CD14-positive monocyte (primary cell): ENCODE measurements at regions not wholly inside any gene's neighbourhood (a gene's known extent, or its start where the extent isn't known, plus 50 kb on each side); places are given as distances from the start of the nearest gene placed in this dataset.

Source experiments
- DNase-seq, 3 donors: peaks; one replicate each; pipeline ENCODE4 v3.0.0-alpha.2; 2011 to 2022
- H2AFZ ChIP-seq: 2 replicates; pipeline ENCODE4 v1.6.0; 2012; ENCODE audit warnings: mild to moderate bottlenecking, low read depth, low read length, inconsistent platforms; ENCODE audit not compliant: insufficient read depth, poor library complexity, severe bottlenecking
- H3K27ac ChIP-seq, 2 donors: 1 replicate in 1 of 2; 2 replicates in 1 of 2; pipeline ENCODE4 v1.5.1; 2012 to 2013; ENCODE audit warnings: low read length in 2 of 2, control low read depth in 1 of 2, inconsistent platforms in 1 of 2, low read depth in 1 of 2, mild to moderate bottlenecking in 1 of 2
- H3K27me3 ChIP-seq, 2 donors: one replicate each; pipeline versions ENCODE4 v1.6.0 to v1.6.1; 2011 to 2013; ENCODE audit warnings: low read length in 2 of 2; ENCODE audit not compliant: control insufficient read depth in 2 of 2, insufficient read depth in 2 of 2
- H3K36me3 ChIP-seq, 2 donors: replicated peaks in 1 of 2; 1 replicate in 1 of 2; 2 replicates in 1 of 2; pipeline versions ENCODE4 v1.5.1 to v1.6.1; 2012 to 2013; ENCODE audit warnings: low read length in 2 of 2, control low read depth in 1 of 2, inconsistent platforms in 1 of 2, mild to moderate bottlenecking in 1 of 2; ENCODE audit not compliant: insufficient read depth in 2 of 2, control insufficient read depth in 1 of 2
- H3K4me1 ChIP-seq, 2 donors: 1 replicate in 1 of 2; 2 replicates in 1 of 2; pipeline versions ENCODE4 v1.5.1 to v1.6.1; 2012 to 2013; ENCODE audit warnings: low read length in 2 of 2, control low read depth in 1 of 2, inconsistent platforms in 1 of 2, mild to moderate bottlenecking in 1 of 2, moderate library complexity in 1 of 2; ENCODE audit not compliant: insufficient read depth in 2 of 2, control insufficient read depth in 1 of 2
- H3K4me2 ChIP-seq: replicated peaks from 2 replicates; pipeline ENCODE3; 2012; ENCODE audit warnings: low read length, moderate library complexity, mild to moderate bottlenecking; ENCODE audit not compliant: poor library complexity, severe bottlenecking; ENCODE audit errors: extremely low read depth
- H3K4me3 ChIP-seq, 3 experiments: fragments of 200-600 bp in 1 of 3; sonication (generic) in 1 of 3; replicated peaks in 1 of 3; 1 replicate in 2 of 3; 2 replicates in 1 of 3; pipeline ENCODE4 v1.5.1; 2011 to 2013; ENCODE audit warnings: low read length in 3 of 3, mild to moderate bottlenecking in 3 of 3, control low read depth in 2 of 3, low read depth in 2 of 3, inconsistent platforms in 1 of 3, moderate library complexity in 1 of 3
- H3K79me2 ChIP-seq: 2 replicates; pipeline ENCODE4 v1.6.0; 2012; ENCODE audit warnings: mild to moderate bottlenecking, control low read depth, inconsistent platforms, low read length, moderate library complexity; ENCODE audit not compliant: insufficient read depth
- H3K9ac ChIP-seq: 2 replicates; pipeline ENCODE4 v1.6.0; 2017; ENCODE audit warnings: low read length, mild to moderate bottlenecking; ENCODE audit not compliant: insufficient read depth, poor library complexity, severe bottlenecking
- H3K9me3 ChIP-seq, 2 donors: replicated peaks in 1 of 2; 1 replicate in 1 of 2; 2 replicates in 1 of 2; pipeline versions ENCODE4 v1.5.1 to v1.6.1; 2012 to 2013; ENCODE audit warnings: low read length in 2 of 2, control low read depth in 1 of 2; ENCODE audit not compliant: control insufficient read depth in 1 of 2, insufficient read depth in 1 of 2
- H4K20me1 ChIP-seq: 2 replicates; pipeline ENCODE4 v1.6.0; 2012; ENCODE audit warnings: mild to moderate bottlenecking, low read length, control low read depth, moderate library complexity; ENCODE audit not compliant: insufficient read depth
- H3K27ac Mint-ChIP-seq, 7 donors: one replicate each; pipeline ENCODE4 v1.8.0; 2020; ENCODE audit warnings: mild to moderate bottlenecking in 7 of 7, mixed read lengths in 7 of 7, moderate library complexity in 6 of 7, inconsistent platforms in 2 of 7
- H3K27me3 Mint-ChIP-seq, 3 donors: one replicate each; pipeline ENCODE4 v1.8.0; 2021 to 2022; ENCODE audit warnings: low read depth in 3 of 3, mild to moderate bottlenecking in 3 of 3, mixed read lengths in 3 of 3, moderate library complexity in 3 of 3, inconsistent platforms in 1 of 3
- H3K36me3 Mint-ChIP-seq, 2 donors: one replicate each; pipeline ENCODE4 v1.8.0; 2020; ENCODE audit warnings: mixed read lengths in 2 of 2, inconsistent platforms in 1 of 2, mild to moderate bottlenecking in 1 of 2
- H3K4me1 Mint-ChIP-seq: one replicate; pipeline ENCODE4 v1.8.0; 2020; ENCODE audit warnings: mild to moderate bottlenecking, mixed read lengths
- H3K4me3 Mint-ChIP-seq, 2 donors: one replicate each; pipeline ENCODE4 v1.8.0; 2020; ENCODE audit warnings: mild to moderate bottlenecking in 2 of 2, mixed read lengths in 2 of 2, moderate library complexity in 1 of 2
- H3K9me3 Mint-ChIP-seq, 7 donors: one replicate each; pipeline ENCODE4 v1.8.0; 2020 to 2022; ENCODE audit warnings: mixed read lengths in 7 of 7, mild to moderate bottlenecking in 6 of 7, moderate library complexity in 6 of 7, inconsistent platforms in 2 of 7
- WGBS: methylation state at CpG from one replicate; pipeline ENCODE4 v1.1.5; 2013; ENCODE audit warnings: missing lambda C conversion rate; ENCODE audit not compliant: insufficient coverage; 5-methylcytosine and 5-hydroxymethylcytosine counted together
- intact Hi-C, 2 donors: fragments of 100-400 bp; cut with micrococcal nuclease; formaldehyde crosslinking; loops; one replicate each; pipeline versions ENCODE4 v1.15.0 to v1.15.1; 2023
- TF ChIP-seq, protein P1 (sequence below): fragments of 200-600 bp; IDR thresholded peaks from one replicate; pipeline ENCODE4 v1.8.0; 2022; ENCODE audit warnings: antibody characterized with exemption, mild to moderate bottlenecking

DNA sequence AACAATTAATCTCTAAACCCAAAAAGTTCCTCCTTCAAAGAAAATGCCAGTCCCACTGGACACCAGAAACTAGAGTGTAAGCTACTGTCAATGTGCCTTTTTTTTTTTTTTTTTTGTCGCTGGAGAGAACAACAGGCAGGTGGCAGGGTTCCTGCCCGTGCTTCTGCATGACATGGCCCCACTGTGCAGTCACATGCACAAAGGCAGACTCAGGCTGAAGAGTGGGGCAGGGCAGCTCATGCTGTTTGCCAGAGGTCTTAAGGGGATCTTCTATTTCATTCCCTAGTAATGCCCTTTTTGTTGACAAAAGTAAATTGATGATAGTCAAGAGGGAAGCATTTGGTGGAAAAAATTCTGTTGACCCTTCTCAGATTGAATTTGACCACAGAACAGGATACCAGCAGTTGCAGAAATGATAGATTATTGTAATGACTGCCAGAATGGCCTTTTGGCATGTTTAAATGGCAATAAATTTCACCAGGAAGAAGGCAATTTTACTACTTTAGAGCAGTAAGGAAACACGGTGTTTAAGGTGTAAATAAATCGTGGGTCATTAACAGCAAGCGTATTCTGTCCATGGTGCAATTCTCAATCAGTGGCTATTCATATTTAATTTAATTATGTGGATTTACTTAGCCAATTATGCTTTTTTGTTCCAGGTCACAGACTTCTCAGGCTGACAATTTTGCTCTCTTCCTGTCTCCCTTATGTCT lies 80.9 kb downstream of the NKX6-1 start:
- H3K27ac Mint-ChIP-seq, result no peak overlapping the region
- H3K9me3 ChIP-seq, result no peaks in the 10 kb centered on the region
- DNase-seq, result no peak
- H2AFZ ChIP-seq, result no peak overlapping the region
- no peak overlapping the region for H3K4me2 ChIP-seq
- no peaks in the 10 kb centered on the region for H3K36me3 Mint-ChIP-seq
- H3K27me3 ChIP-seq, result no peaks in the 10 kb centered on the region
- no peaks in the 10 kb centered on the region for H3K4me1 Mint-ChIP-seq
- H3K27ac ChIP-seq, result no peak overlapping the region
- H4K20me1 ChIP-seq, result no peaks in the 10 kb centered on the region
- WGBS, result 20% methylated on average over 1 of the region's 5 CpGs
- H3K4me1 ChIP-seq, result no peaks in the 10 kb centered on the region
- H3K9me3 Mint-ChIP-seq, result peaks cover 0 to 6% (median 0%) of the 10 kb centered on the region in 7 donors
- no peak overlapping the region for H3K4me3 ChIP-seq
- no peak overlapping the region for H3K4me3 Mint-ChIP-seq
- no peak overlapping the region for H3K9ac ChIP-seq
- intact Hi-C loops, result no loop called here
- no peaks in the 10 kb centered on the region for H3K79me2 ChIP-seq
- no peaks in the 10 kb centered on the region for H3K36me3 ChIP-seq
- TF ChIP-seq, protein P1, sequence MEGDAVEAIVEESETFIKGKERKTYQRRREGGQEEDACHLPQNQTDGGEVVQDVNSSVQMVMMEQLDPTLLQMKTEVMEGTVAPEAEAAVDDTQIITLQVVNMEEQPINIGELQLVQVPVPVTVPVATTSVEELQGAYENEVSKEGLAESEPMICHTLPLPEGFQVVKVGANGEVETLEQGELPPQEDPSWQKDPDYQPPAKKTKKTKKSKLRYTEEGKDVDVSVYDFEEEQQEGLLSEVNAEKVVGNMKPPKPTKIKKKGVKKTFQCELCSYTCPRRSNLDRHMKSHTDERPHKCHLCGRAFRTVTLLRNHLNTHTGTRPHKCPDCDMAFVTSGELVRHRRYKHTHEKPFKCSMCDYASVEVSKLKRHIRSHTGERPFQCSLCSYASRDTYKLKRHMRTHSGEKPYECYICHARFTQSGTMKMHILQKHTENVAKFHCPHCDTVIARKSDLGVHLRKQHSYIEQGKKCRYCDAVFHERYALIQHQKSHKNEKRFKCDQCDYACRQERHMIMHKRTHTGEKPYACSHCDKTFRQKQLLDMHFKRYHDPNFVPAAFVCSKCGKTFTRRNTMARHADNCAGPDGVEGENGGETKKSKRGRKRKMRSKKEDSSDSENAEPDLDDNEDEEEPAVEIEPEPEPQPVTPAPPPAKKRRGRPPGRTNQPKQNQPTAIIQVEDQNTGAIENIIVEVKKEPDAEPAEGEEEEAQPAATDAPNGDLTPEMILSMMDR, result no peak
- peaks cover 0 to 1% (median 0%) of the 10 kb centered on the region in 3 donors for H3K27me3 Mint-ChIP-seq

DNA sequence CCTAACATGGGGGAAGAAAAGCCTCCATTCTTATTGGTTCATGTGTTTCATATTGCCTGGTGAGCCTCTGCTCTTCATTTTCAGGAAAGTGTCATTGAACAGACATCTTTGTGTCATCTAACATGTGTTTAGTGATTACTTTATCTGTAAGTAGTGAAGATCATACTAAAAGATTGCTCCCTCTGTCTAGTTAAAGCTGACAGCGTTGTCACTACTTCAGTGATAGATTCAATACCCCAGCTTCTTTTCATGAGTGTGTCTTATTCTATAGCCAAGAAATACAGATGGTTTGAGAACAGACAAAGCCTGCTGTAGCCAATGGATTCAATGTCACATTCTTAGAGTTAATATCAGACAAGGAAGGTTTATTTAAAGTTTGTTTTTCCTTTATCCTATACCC lies 85.1 kb downstream of the NKX6-1 start:
- H3K4me3 ChIP-seq, result no peak overlapping the region
- H3K9me3 Mint-ChIP-seq, result peaks cover 0 to 5% (median 0%) of the 10 kb centered on the region in 7 donors
- no peaks in the 10 kb centered on the region for H3K27me3 ChIP-seq
- no peak for DNase-seq
- no peak overlapping the region for H3K4me3 Mint-ChIP-seq
- TF ChIP-seq, protein P1, result no peak
- H3K4me2 ChIP-seq, result no peak overlapping the region
- no peaks in the 10 kb centered on the region for H3K4me1 Mint-ChIP-seq
- intact Hi-C loops, result no loop called here
- H4K20me1 ChIP-seq, result no peaks in the 10 kb centered on the region
- H3K9ac ChIP-seq, result no peak overlapping the region
- H3K79me2 ChIP-seq, result no peaks in the 10 kb centered on the region
- WGBS, result no CpG with 5 or more reads among the region's 1 CpG
- no peaks in the 10 kb centered on the region for H3K4me1 ChIP-seq
- H3K27ac ChIP-seq, result no peak overlapping the region
- H3K36me3 Mint-ChIP-seq, result no peaks in the 10 kb centered on the region
- H3K9me3 ChIP-seq, result no peaks in the 10 kb centered on the region
- H3K27me3 Mint-ChIP-seq, result peaks cover 0 to 1% (median 0%) of the 10 kb centered on the region in 3 donors
- H3K36me3 ChIP-seq, result no peaks in the 10 kb centered on the region
- no peak overlapping the region for H3K27ac Mint-ChIP-seq
- H2AFZ ChIP-seq, result no peak overlapping the region
